CD14-positive monocyte (primary cell): ENCODE measurements at regions not wholly inside any gene's neighbourhood (a gene's known extent, or its start where the extent isn't known, plus 50 kb on each side); places are given as distances from the start of the nearest gene placed in this dataset.

Experiments
- DNase-seq, 3 donors: peaks; one replicate each; pipeline ENCODE4 v3.0.0-alpha.2; 2011 to 2022
- H2AFZ ChIP-seq: 2 replicates; pipeline ENCODE4 v1.6.0; 2012; ENCODE audit warnings: mild to moderate bottlenecking, low read depth, low read length, inconsistent platforms; ENCODE audit not compliant: insufficient read depth, poor library complexity, severe bottlenecking
- H3K27ac ChIP-seq, 2 donors: 1 replicate in 1 of 2; 2 replicates in 1 of 2; pipeline ENCODE4 v1.5.1; 2012 to 2013; ENCODE audit warnings: low read length in 2 of 2, control low read depth in 1 of 2, inconsistent platforms in 1 of 2, low read depth in 1 of 2, mild to moderate bottlenecking in 1 of 2
- H3K27me3 ChIP-seq, 2 donors: one replicate each; pipeline versions ENCODE4 v1.6.0 to v1.6.1; 2011 to 2013; ENCODE audit warnings: low read length in 2 of 2; ENCODE audit not compliant: control insufficient read depth in 2 of 2, insufficient read depth in 2 of 2
- H3K36me3 ChIP-seq, 2 donors: replicated peaks in 1 of 2; 1 replicate in 1 of 2; 2 replicates in 1 of 2; pipeline versions ENCODE4 v1.5.1 to v1.6.1; 2012 to 2013; ENCODE audit warnings: low read length in 2 of 2, control low read depth in 1 of 2, inconsistent platforms in 1 of 2, mild to moderate bottlenecking in 1 of 2; ENCODE audit not compliant: insufficient read depth in 2 of 2, control insufficient read depth in 1 of 2
- H3K4me1 ChIP-seq, 2 donors: 1 replicate in 1 of 2; 2 replicates in 1 of 2; pipeline versions ENCODE4 v1.5.1 to v1.6.1; 2012 to 2013; ENCODE audit warnings: low read length in 2 of 2, control low read depth in 1 of 2, inconsistent platforms in 1 of 2, mild to moderate bottlenecking in 1 of 2, moderate library complexity in 1 of 2; ENCODE audit not compliant: insufficient read depth in 2 of 2, control insufficient read depth in 1 of 2
- H3K4me2 ChIP-seq: replicated peaks from 2 replicates; pipeline ENCODE3; 2012; ENCODE audit warnings: low read length, moderate library complexity, mild to moderate bottlenecking; ENCODE audit not compliant: poor library complexity, severe bottlenecking; ENCODE audit errors: extremely low read depth
- H3K4me3 ChIP-seq, 3 experiments: fragments of 200-600 bp in 1 of 3; sonication (generic) in 1 of 3; replicated peaks in 1 of 3; 1 replicate in 2 of 3; 2 replicates in 1 of 3; pipeline ENCODE4 v1.5.1; 2011 to 2013; ENCODE audit warnings: low read length in 3 of 3, mild to moderate bottlenecking in 3 of 3, control low read depth in 2 of 3, low read depth in 2 of 3, inconsistent platforms in 1 of 3, moderate library complexity in 1 of 3
- H3K79me2 ChIP-seq: 2 replicates; pipeline ENCODE4 v1.6.0; 2012; ENCODE audit warnings: mild to moderate bottlenecking, control low read depth, inconsistent platforms, low read length, moderate library complexity; ENCODE audit not compliant: insufficient read depth
- H3K9ac ChIP-seq: 2 replicates; pipeline ENCODE4 v1.6.0; 2017; ENCODE audit warnings: low read length, mild to moderate bottlenecking; ENCODE audit not compliant: insufficient read depth, poor library complexity, severe bottlenecking
- H3K9me3 ChIP-seq, 2 donors: replicated peaks in 1 of 2; 1 replicate in 1 of 2; 2 replicates in 1 of 2; pipeline versions ENCODE4 v1.5.1 to v1.6.1; 2012 to 2013; ENCODE audit warnings: low read length in 2 of 2, control low read depth in 1 of 2; ENCODE audit not compliant: control insufficient read depth in 1 of 2, insufficient read depth in 1 of 2
- H4K20me1 ChIP-seq: 2 replicates; pipeline ENCODE4 v1.6.0; 2012; ENCODE audit warnings: mild to moderate bottlenecking, low read length, control low read depth, moderate library complexity; ENCODE audit not compliant: insufficient read depth
- H3K27ac Mint-ChIP-seq, 7 donors: one replicate each; pipeline ENCODE4 v1.8.0; 2020; ENCODE audit warnings: mild to moderate bottlenecking in 7 of 7, mixed read lengths in 7 of 7, moderate library complexity in 6 of 7, inconsistent platforms in 2 of 7
- H3K27me3 Mint-ChIP-seq, 3 donors: one replicate each; pipeline ENCODE4 v1.8.0; 2021 to 2022; ENCODE audit warnings: low read depth in 3 of 3, mild to moderate bottlenecking in 3 of 3, mixed read lengths in 3 of 3, moderate library complexity in 3 of 3, inconsistent platforms in 1 of 3
- H3K36me3 Mint-ChIP-seq, 2 donors: one replicate each; pipeline ENCODE4 v1.8.0; 2020; ENCODE audit warnings: mixed read lengths in 2 of 2, inconsistent platforms in 1 of 2, mild to moderate bottlenecking in 1 of 2
- H3K4me1 Mint-ChIP-seq: one replicate; pipeline ENCODE4 v1.8.0; 2020; ENCODE audit warnings: mild to moderate bottlenecking, mixed read lengths
- H3K4me3 Mint-ChIP-seq, 2 donors: one replicate each; pipeline ENCODE4 v1.8.0; 2020; ENCODE audit warnings: mild to moderate bottlenecking in 2 of 2, mixed read lengths in 2 of 2, moderate library complexity in 1 of 2
- H3K9me3 Mint-ChIP-seq, 7 donors: one replicate each; pipeline ENCODE4 v1.8.0; 2020 to 2022; ENCODE audit warnings: mixed read lengths in 7 of 7, mild to moderate bottlenecking in 6 of 7, moderate library complexity in 6 of 7, inconsistent platforms in 2 of 7
- WGBS: methylation state at CpG from one replicate; pipeline ENCODE4 v1.1.5; 2013; ENCODE audit warnings: missing lambda C conversion rate; ENCODE audit not compliant: insufficient coverage; 5-methylcytosine and 5-hydroxymethylcytosine counted together
- intact Hi-C, 2 donors: fragments of 100-400 bp; cut with micrococcal nuclease; formaldehyde crosslinking; loops; one replicate each; pipeline versions ENCODE4 v1.15.0 to v1.15.1; 2023
- TF ChIP-seq, protein P1 (sequence below): fragments of 200-600 bp; IDR thresholded peaks from one replicate; pipeline ENCODE4 v1.8.0; 2022; ENCODE audit warnings: antibody characterized with exemption, mild to moderate bottlenecking

DNA sequence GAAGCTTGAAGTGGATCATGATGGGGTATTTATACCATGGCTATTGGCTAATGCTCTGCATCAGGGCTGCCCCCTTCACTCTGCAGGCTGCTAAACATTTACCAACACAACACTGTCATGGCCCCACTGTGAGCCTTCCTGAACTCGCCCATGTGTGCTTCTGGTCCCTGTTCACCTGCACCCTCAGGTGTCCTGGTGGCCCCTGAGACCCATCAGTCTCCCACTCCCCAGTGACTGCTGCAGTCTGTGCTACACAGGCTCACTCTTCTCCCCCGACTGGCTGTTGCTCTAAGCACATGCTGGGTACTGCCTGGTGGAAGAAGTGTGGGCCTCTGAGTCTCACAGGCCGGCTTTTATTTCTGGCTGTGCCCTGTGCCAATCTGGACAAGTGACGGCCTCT is 183.0 kb upstream of the HS6ST1 start:
- peaks cover 4 to 9% of the 10 kb centered on the region in 2 donors for H3K36me3 Mint-ChIP-seq
- Histone ChIP-seq H3K4me1 (no peaks in the 10 kb centered on the region), H2AFZ (no peak overlapping the region), H3K4me3 (no peak overlapping the region), H3K27me3 (no peaks in the 10 kb centered on the region), H3K79me2 (no peaks in the 10 kb centered on the region), H3K36me3 (no peaks in the 10 kb centered on the region), H3K27ac (no peak overlapping the region), H3K9me3 (no peaks in the 10 kb centered on the region), H4K20me1 (no peaks in the 10 kb centered on the region), H3K4me2 (no peak overlapping the region), H3K9ac (no peak overlapping the region)
- 100% methylated on average over 2 of the region's 4 CpGs for WGBS
- TF ChIP-seq, protein P1, sequence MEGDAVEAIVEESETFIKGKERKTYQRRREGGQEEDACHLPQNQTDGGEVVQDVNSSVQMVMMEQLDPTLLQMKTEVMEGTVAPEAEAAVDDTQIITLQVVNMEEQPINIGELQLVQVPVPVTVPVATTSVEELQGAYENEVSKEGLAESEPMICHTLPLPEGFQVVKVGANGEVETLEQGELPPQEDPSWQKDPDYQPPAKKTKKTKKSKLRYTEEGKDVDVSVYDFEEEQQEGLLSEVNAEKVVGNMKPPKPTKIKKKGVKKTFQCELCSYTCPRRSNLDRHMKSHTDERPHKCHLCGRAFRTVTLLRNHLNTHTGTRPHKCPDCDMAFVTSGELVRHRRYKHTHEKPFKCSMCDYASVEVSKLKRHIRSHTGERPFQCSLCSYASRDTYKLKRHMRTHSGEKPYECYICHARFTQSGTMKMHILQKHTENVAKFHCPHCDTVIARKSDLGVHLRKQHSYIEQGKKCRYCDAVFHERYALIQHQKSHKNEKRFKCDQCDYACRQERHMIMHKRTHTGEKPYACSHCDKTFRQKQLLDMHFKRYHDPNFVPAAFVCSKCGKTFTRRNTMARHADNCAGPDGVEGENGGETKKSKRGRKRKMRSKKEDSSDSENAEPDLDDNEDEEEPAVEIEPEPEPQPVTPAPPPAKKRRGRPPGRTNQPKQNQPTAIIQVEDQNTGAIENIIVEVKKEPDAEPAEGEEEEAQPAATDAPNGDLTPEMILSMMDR, result no peak
- H3K27ac Mint-ChIP-seq, result no peak overlapping the region
- peaks cover 2 to 4% (median 3%) of the 10 kb centered on the region in 3 donors for H3K27me3 Mint-ChIP-seq
- intact Hi-C loops, result loop anchor here in 1 of 2 donors (10.0 kb wide), 1 partner anchor 177 kb away; no protein-coding TSS in a partner anchor
- no peak overlapping the region for H3K4me3 Mint-ChIP-seq
- peaks cover 11% of the 10 kb centered on the region for H3K4me1 Mint-ChIP-seq
- no peak for DNase-seq
- H3K9me3 Mint-ChIP-seq, result peaks cover 0 to 3% (median 0%) of the 10 kb centered on the region in 7 donors

DNA sequence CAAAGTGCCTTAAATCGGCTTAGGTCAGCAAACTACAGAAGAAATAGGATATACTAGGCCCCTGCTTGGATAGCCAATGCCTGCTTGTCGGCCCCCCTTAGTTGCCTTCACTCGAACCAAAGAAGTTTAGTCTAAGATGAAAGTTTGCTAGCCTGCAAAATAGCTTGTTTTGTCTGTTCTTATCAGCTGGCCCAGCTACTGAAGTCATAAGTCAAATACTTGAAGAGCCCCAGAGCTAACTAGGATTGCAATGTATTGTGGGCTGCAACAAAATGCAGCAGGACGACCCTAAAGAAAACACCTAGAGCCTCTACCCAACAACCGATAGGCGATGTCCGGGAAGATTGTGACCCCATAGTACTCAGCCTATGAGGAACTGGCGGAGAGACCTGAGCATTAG is 183.5 kb upstream of the HS6ST1 start:
- Mint-ChIP-seq H3K27ac (no peak overlapping the region), H3K4me1 (peaks cover 10% of the 10 kb centered on the region), H3K27me3 (peaks cover 3 to 5% (median 5%) of the 10 kb centered on the region in 3 donors), H3K36me3 (peaks cover 8 to 14% of the 10 kb centered on the region in 2 donors), H3K4me3 (no peak overlapping the region), H3K9me3 (peaks cover 0 to 3% (median 0%) of the 10 kb centered on the region in 7 donors)
- no peak overlapping the region for H3K9ac ChIP-seq
- WGBS, result 100% methylated on average over 3 of the region's 8 CpGs
- H3K9me3 ChIP-seq, result no peaks in the 10 kb centered on the region
- TF ChIP-seq, protein P1, result no peak
- no peak overlapping the region for H2AFZ ChIP-seq
- H4K20me1 ChIP-seq, result no peaks in the 10 kb centered on the region
- no peak overlapping the region for H3K4me3 ChIP-seq
- H3K79me2 ChIP-seq, result no peaks in the 10 kb centered on the region
- H3K4me2 ChIP-seq, result no peak overlapping the region
- no peaks in the 10 kb centered on the region for H3K4me1 ChIP-seq
- DNase-seq, result no peak
- no peaks in the 10 kb centered on the region for H3K36me3 ChIP-seq
- no peaks in the 10 kb centered on the region for H3K27me3 ChIP-seq
- intact Hi-C loops, result loop anchor here in 1 of 2 donors (10.0 kb wide), 1 partner anchor 177 kb away; no protein-coding TSS in a partner anchor
- H3K27ac ChIP-seq, result no peak overlapping the region
